GM12878 (cell line): ENCODE measurements at regions not wholly inside any gene's neighbourhood (a gene's known extent, or its start where the extent isn't known, plus 50 kb on each side); places are given as distances from the start of the nearest gene placed in this dataset.

Experiments used
- ATAC-seq: fragments of 200-7000 bp; cut with Tn5 transposase; 3 replicates; pipeline ENCODE4 v1.9.1; 2020; ENCODE audit warnings: mild to moderate bottlenecking, moderate library complexity
- BruUV-seq: library from RNA; stranded (reverse); fragments of 400-500 nt; replicated peaks from 2 replicates; lab custom pipeline; 2021; lab: Mats Ljungman, UMichigan
- CTCF ChIA-PET: fragments of 300-600 bp; sonication (Branson Sonifier 250); formaldehyde crosslinking; extraction: SDS; loops from one replicate; lab custom pipeline; 2021; ENCODE audit warnings: inconsistent platforms; lab: Yijun Ruan, JAX
- POLR2A ChIA-PET: fragments of 350-600 bp; formaldehyde crosslinking; extraction: SDS; loops from one replicate; lab custom pipeline; 2021; ENCODE audit warnings: inconsistent platforms; lab: Charles Lee
- RAD21 ChIA-PET: fragments of 300-600 bp; sonication (Branson Sonifier 250); formaldehyde crosslinking; loops from one replicate; lab custom pipeline; 2023; ENCODE audit warnings: antibody characterized with exemption; ENCODE audit not compliant: unreplicated experiment; lab: Charles Lee
- SMC1A ChIA-PET: fragments of 300-600 bp; sonication (Branson Sonifier 250); formaldehyde crosslinking; loops from one replicate; lab custom pipeline; 2023; ENCODE audit not compliant: unreplicated experiment, uncharacterized antibody; lab: Charles Lee
- DNase-seq: peaks from one replicate; pipeline ENCODE4 v3.0.0-alpha.2; 2011; ENCODE audit warnings: low read depth, low spot score
- FAIRE-seq: peaks from 3 replicates; lab custom pipeline; 2011; peaks lifted over from hg19 to GRCh38; lab: Jason Lieb, UNC
- H2AFZ ChIP-seq: 2 replicates; pipeline ENCODE4 v1.6.0; 2011; ENCODE audit warnings: low read depth, low read length, control low read depth; ENCODE audit not compliant: control insufficient read depth
- H3K27ac ChIP-seq: 2 replicates; pipeline ENCODE4 v1.5.1; 2011; ENCODE audit warnings: control low read depth; ENCODE audit not compliant: control insufficient read depth, insufficient read depth
- H3K27me3 ChIP-seq, 2 experiments: replicated peaks in 1 of 2; 2 replicates each; pipeline versions ENCODE4 v1.6.0 to v1.6.1; 2011; ENCODE audit warnings: low read length in 1 of 2; ENCODE audit not compliant: control insufficient read depth in 2 of 2, insufficient read depth in 2 of 2
- H3K36me3 ChIP-seq, 2 experiments: 2 replicates each; pipeline ENCODE4 v1.5.1; 2011; ENCODE audit warnings: low read length in 1 of 2; ENCODE audit not compliant: control insufficient read depth in 2 of 2, insufficient read depth in 2 of 2
- H3K4me1 ChIP-seq: 2 replicates; pipeline ENCODE4 v1.6.1; 2011; ENCODE audit warnings: mild to moderate bottlenecking, low read length, moderate library complexity, mixed read lengths; ENCODE audit not compliant: control insufficient read depth, insufficient read depth
- H3K4me2 ChIP-seq: 2 replicates; pipeline ENCODE4 v1.6.0; 2011; ENCODE audit warnings: control low read depth; ENCODE audit not compliant: control insufficient read depth, insufficient read depth
- H3K4me3 ChIP-seq: fragments of 200-600 bp; sonication (generic); 2 replicates; pipeline ENCODE4 v1.5.1; 2016
- H3K79me2 ChIP-seq: 2 replicates; pipeline ENCODE4 v1.6.0; 2011; ENCODE audit warnings: low read length; ENCODE audit not compliant: control insufficient read depth, insufficient read depth
- H3K9ac ChIP-seq: 2 replicates; pipeline ENCODE4 v1.8.0; 2011; ENCODE audit warnings: low read length, control low read depth, mixed read lengths; ENCODE audit not compliant: control insufficient read depth, insufficient read depth
- H3K9me3 ChIP-seq: replicated peaks from 3 replicates; pipeline ENCODE4 v1.5.1; 2011; ENCODE audit warnings: mild to moderate bottlenecking, low read length; ENCODE audit not compliant: control insufficient read depth, insufficient read depth
- H4K20me1 ChIP-seq: 2 replicates; pipeline ENCODE4 v1.6.0; 2011; ENCODE audit not compliant: control insufficient read depth, insufficient read depth
- ATF7 ChIP-seq: fragments of 450-650 bp; IDR thresholded peaks from 2 replicates; pipeline ENCODE4 v1.6.1; 2016; ENCODE audit warnings: low read depth, mild to moderate bottlenecking
- CREM ChIP-seq: IDR thresholded peaks from 2 replicates; pipeline ENCODE4 v1.6.1; 2014; ENCODE audit warnings: antibody characterized with exemption, low read depth
- IRF4 ChIP-seq: IDR thresholded peaks from 2 replicates; pipeline ENCODE4 v1.6.1; 2011; ENCODE audit warnings: low read depth, low read length
- MTA2 ChIP-seq: fragments of 450-650 bp; IDR thresholded peaks from 2 replicates; pipeline ENCODE4 v1.6.1; 2016; ENCODE audit warnings: low read depth, mild to moderate bottlenecking, moderate library complexity
- SPI1 ChIP-seq: IDR thresholded peaks from 2 replicates; pipeline ENCODE4 v1.6.1; 2011; ENCODE audit warnings: low read depth, mild to moderate bottlenecking, low read length, moderate library complexity, borderline replicate concordance; ENCODE audit not compliant: insufficient read depth
- TBL1XR1 ChIP-seq: IDR thresholded peaks from 2 replicates; pipeline ENCODE4 v1.6.1; 2012; ENCODE audit warnings: low read depth, low read length, improper control_type of control experiment
- ZSCAN29 ChIP-seq: fragments of 450-650 bp; IDR thresholded peaks from 2 replicates; pipeline ENCODE4 v1.6.1; 2017; ENCODE audit warnings: mild to moderate bottlenecking, moderate library complexity
- WGBS: methylation state at CpG from one replicate; pipeline ENCODE4 v1.1.6; 2016; ENCODE audit warnings: low lambda C conversion rate; ENCODE audit not compliant: insufficient replicate concordance, insufficient coverage; ENCODE audit errors: missing lambda C conversion rate; 5-methylcytosine and 5-hydroxymethylcytosine counted together
- in situ Hi-C: fragments of 300-500 bp; cut with MboI; formaldehyde crosslinking; loops from 9 replicates; pipeline ENCODE4 v1.14.3; 2018; ENCODE audit warnings: mixed read lengths
- intact Hi-C: fragments of 100-400 bp; cut with micrococcal nuclease; formaldehyde crosslinking; loops from one replicate; pipeline ENCODE4 v1.14.2; 2022; ENCODE audit not compliant: unreplicated experiment
- TF ChIP-seq, protein P1 (sequence below): IDR thresholded peaks from 2 replicates; pipeline ENCODE4 v1.6.1; 2011; ENCODE audit warnings: borderline replicate concordance, low read depth, mild to moderate bottlenecking, moderate library complexity, mixed read lengths, low read length; ENCODE audit not compliant: insufficient read depth; ENCODE audit errors: extremely low read length
- TF ChIP-seq, protein P2 (sequence below): fragments of 450-650 bp; IDR thresholded peaks from 2 replicates; pipeline ENCODE4 v1.6.1; 2016; ENCODE audit warnings: mild to moderate bottlenecking, moderate library complexity, borderline replicate concordance
- TF ChIP-seq, protein P3 (sequence below): fragments of 450-650 bp; IDR thresholded peaks from 2 replicates; pipeline ENCODE4 v1.6.1; 2017; ENCODE audit warnings: mild to moderate bottlenecking

DNA sequence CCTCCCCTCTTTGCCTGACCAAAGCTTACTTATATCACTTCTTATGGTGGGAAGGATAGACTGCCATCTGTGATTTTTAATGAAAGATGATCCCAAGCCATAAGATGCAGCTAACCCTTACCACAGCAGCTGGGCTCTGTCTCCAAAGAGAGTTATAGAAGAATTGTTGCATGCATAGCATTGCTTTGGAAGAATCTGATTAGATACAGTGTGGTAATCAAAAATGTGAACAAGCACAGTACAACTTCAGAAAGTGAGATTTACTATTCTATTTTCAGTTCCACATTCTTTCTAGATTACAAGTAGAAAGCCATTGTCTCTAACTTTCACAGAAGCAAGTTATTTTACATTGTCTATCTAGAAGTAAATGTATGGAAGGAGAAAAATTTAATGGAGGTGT lies 129.0 kb upstream of the ACVR2A start:
- ChIA-PET CTCF (no interaction called here), RAD21 (no interaction called here), POLR2A (interaction anchor here (0.7 kb wide), 1 partner anchor 10 kb away, joined by 6 read pairs; no protein-coding TSS in a partner anchor), SMC1A (interaction anchor here (1.4 kb wide), 1 partner anchor 25 kb away, joined by 6 read pairs; no protein-coding TSS in a partner anchor)
- H3K27ac ChIP-seq = no peak overlapping the region
- no peak overlapping the region for H3K9ac ChIP-seq
- H3K27me3 ChIP-seq = no peaks in the 10 kb centered on the region; a peak in 1 of 4 replicates
- no peaks in the 10 kb centered on the region for H3K79me2 ChIP-seq
- peak; percentile 38; the same call in 1 of the 2 replicates for TF ChIP-seq IRF4
- TF ChIP-seq SPI1 = peak; percentile 79
- TF ChIP-seq MTA2 = no peak
- 0 out of 2 replicates have a peak, but pooled peaks have one; percentile 22 for TF ChIP-seq ATF7
- TF ChIP-seq CREM = no peak
- no peak for TF ChIP-seq TBL1XR1
- H3K4me3 ChIP-seq = no peak overlapping the region
- no TSS peak for BruUV-seq
- H3K4me1 ChIP-seq = peaks cover 9% of the 10 kb centered on the region
- H2AFZ ChIP-seq = no peak overlapping the region
- ATAC-seq (peak; percentile 95), FAIRE-seq (peak; percentile 94), DNase-seq (peak; percentile 19)
- no peaks in the 10 kb centered on the region for H4K20me1 ChIP-seq
- intact Hi-C loops (no loop called here), in situ Hi-C loops (no loop called here)
- no peaks in the 10 kb centered on the region for H3K36me3 ChIP-seq
- peak overlapping the region; percentile 28; the same call in 1 of the 2 replicates for H3K4me2 ChIP-seq
- peaks cover 4% of the 10 kb centered on the region; the same call in 2 of the 3 replicates for H3K9me3 ChIP-seq

- H2AFZ ChIP-seq = no peak overlapping the region
- H3K4me3 ChIP-seq = no peak overlapping the region
- DNase-seq (no peak), FAIRE-seq (peak; percentile 47), ATAC-seq (no peak)
- TF ChIP-seq, protein P1, sequence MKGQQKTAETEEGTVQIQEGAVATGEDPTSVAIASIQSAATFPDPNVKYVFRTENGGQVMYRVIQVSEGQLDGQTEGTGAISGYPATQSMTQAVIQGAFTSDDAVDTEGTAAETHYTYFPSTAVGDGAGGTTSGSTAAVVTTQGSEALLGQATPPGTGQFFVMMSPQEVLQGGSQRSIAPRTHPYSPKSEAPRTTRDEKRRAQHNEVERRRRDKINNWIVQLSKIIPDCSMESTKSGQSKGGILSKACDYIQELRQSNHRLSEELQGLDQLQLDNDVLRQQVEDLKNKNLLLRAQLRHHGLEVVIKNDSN = no peak
- TF ChIP-seq, protein P2, sequence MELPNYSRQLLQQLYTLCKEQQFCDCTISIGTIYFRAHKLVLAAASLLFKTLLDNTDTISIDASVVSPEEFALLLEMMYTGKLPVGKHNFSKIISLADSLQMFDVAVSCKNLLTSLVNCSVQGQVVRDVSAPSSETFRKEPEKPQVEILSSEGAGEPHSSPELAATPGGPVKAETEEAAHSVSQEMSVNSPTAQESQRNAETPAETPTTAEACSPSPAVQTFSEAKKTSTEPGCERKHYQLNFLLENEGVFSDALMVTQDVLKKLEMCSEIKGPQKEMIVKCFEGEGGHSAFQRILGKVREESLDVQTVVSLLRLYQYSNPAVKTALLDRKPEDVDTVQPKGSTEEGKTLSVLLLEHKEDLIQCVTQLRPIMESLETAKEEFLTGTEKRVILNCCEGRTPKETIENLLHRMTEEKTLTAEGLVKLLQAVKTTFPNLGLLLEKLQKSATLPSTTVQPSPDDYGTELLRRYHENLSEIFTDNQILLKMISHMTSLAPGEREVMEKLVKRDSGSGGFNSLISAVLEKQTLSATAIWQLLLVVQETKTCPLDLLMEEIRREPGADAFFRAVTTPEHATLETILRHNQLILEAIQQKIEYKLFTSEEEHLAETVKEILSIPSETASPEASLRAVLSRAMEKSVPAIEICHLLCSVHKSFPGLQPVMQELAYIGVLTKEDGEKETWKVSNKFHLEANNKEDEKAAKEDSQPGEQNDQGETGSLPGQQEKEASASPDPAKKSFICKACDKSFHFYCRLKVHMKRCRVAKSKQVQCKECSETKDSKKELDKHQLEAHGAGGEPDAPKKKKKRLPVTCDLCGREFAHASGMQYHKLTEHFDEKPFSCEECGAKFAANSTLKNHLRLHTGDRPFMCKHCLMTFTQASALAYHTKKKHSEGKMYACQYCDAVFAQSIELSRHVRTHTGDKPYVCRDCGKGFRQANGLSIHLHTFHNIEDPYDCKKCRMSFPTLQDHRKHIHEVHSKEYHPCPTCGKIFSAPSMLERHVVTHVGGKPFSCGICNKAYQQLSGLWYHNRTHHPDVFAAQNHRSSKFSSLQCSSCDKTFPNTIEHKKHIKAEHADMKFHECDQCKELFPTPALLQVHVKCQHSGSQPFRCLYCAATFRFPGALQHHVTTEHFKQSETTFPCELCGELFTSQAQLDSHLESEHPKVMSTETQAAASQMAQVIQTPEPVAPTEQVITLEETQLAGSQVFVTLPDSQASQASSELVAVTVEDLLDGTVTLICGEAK = no peak
- TF ChIP-seq, protein P3, sequence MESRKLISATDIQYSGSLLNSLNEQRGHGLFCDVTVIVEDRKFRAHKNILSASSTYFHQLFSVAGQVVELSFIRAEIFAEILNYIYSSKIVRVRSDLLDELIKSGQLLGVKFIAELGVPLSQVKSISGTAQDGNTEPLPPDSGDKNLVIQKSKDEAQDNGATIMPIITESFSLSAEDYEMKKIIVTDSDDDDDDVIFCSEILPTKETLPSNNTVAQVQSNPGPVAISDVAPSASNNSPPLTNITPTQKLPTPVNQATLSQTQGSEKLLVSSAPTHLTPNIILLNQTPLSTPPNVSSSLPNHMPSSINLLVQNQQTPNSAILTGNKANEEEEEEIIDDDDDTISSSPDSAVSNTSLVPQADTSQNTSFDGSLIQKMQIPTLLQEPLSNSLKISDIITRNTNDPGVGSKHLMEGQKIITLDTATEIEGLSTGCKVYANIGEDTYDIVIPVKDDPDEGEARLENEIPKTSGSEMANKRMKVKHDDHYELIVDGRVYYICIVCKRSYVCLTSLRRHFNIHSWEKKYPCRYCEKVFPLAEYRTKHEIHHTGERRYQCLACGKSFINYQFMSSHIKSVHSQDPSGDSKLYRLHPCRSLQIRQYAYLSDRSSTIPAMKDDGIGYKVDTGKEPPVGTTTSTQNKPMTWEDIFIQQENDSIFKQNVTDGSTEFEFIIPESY = no peak
- TF ChIP-seq ZSCAN29 = no peak
- BruUV-seq = no TSS peak
- H3K9me3 ChIP-seq = peaks cover 4% of the 10 kb centered on the region; the same call in 2 of the 3 replicates
- intact Hi-C loops (no loop called here), in situ Hi-C loops (no loop called here)
- 75% methylated on average over 3 of the region's 3 CpGs for WGBS
- no peaks in the 10 kb centered on the region for H4K20me1 ChIP-seq
- no peaks in the 10 kb centered on the region for H3K79me2 ChIP-seq
- no peak overlapping the region for H3K4me2 ChIP-seq
- no peaks in the 10 kb centered on the region for H3K36me3 ChIP-seq
- ChIA-PET SMC1A (interaction anchor here (1.4 kb wide), 1 partner anchor 24 kb away, joined by 6 read pairs; no protein-coding TSS in a partner anchor), RAD21 (no interaction called here), CTCF (interaction anchor here (1.0 kb wide), 1 partner anchor 12 kb away, joined by 3 read pairs; no protein-coding TSS in a partner anchor), POLR2A (no interaction called here)
- H3K27ac ChIP-seq = no peak overlapping the region
- peaks cover 9% of the 10 kb centered on the region for H3K4me1 ChIP-seq
- H3K9ac ChIP-seq = no peak overlapping the region
- no peaks in the 10 kb centered on the region for H3K27me3 ChIP-seq
Observed at GRCh38 chr2:147714582-147714981, 130.2 kb upstream of the ACVR2A start.
